Neural cell (in vitro differentiated cells): ENCODE measurements at regions not wholly inside any gene's neighbourhood (a gene's known extent, or its start where the extent isn't known, plus 50 kb on each side); places are given as distances from the start of the nearest gene placed in this dataset.

Experiments
- EP300 ChIP-seq: fragments of 450-650 bp; conservative IDR thresholded peaks from 2 replicates; pipeline ENCODE4 v1.6.1; 2014; ENCODE audit warnings: antibody characterized with exemption, mild to moderate bottlenecking, moderate library complexity; ENCODE audit not compliant: poor library complexity, severe bottlenecking
- EZH2 ChIP-seq: fragments of 200-600, 300-800 bp; shearing (Covaris generic), sonication (generic); IDR thresholded peaks from 2 replicates; pipeline ENCODE4 v1.6.1; 2014; ENCODE audit warnings: antibody characterized with exemption, low read length, borderline replicate concordance, mild to moderate bottlenecking; ENCODE audit not compliant: insufficient read depth, poor library complexity, severe bottlenecking
- POLR2AphosphoS5 ChIP-seq: IDR thresholded peaks from 2 replicates; pipeline ENCODE4 v1.6.1; 2012
- RAD21 ChIP-seq: fragments of 450-650 bp; conservative IDR thresholded peaks from 2 replicates; pipeline ENCODE4 v1.6.1; 2014; ENCODE audit warnings: antibody characterized with exemption, mild to moderate bottlenecking, moderate library complexity
- TAF1 ChIP-seq: IDR thresholded peaks from 2 replicates; pipeline ENCODE4 v1.6.1; 2012; ENCODE audit warnings: low read depth
- TF ChIP-seq, protein P1 (sequence below): fragments of 450-650 bp; IDR thresholded peaks from 2 replicates; pipeline ENCODE4 v1.5.1; 2014; ENCODE audit warnings: antibody characterized with exemption, mild to moderate bottlenecking, moderate library complexity; ENCODE audit not compliant: poor library complexity, severe bottlenecking
- TF ChIP-seq, protein P2 (sequence below): IDR thresholded peaks from 2 replicates; pipeline ENCODE4 v1.6.1; 2012; ENCODE audit warnings: borderline replicate concordance

DNA sequence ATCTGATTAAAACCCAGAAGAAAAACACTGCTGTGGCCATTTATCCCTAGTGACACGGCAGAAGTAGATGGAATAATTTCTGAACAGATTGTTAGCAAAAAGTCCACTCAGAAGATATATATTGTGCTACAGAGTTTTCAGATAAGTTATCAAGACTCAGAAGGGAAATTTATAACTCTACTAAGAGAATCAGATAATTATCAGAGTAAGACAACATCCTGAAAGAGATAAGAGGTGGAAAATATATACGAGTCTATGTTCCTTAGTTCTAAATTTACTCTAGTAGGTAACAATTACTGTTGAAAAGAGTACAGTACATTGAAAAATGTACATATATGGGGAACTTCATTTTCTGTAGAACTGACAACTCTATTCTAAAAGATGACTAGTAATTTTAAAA is 176.7 kb downstream of the GNAI1 start:
- TF ChIP-seq, protein P1, sequence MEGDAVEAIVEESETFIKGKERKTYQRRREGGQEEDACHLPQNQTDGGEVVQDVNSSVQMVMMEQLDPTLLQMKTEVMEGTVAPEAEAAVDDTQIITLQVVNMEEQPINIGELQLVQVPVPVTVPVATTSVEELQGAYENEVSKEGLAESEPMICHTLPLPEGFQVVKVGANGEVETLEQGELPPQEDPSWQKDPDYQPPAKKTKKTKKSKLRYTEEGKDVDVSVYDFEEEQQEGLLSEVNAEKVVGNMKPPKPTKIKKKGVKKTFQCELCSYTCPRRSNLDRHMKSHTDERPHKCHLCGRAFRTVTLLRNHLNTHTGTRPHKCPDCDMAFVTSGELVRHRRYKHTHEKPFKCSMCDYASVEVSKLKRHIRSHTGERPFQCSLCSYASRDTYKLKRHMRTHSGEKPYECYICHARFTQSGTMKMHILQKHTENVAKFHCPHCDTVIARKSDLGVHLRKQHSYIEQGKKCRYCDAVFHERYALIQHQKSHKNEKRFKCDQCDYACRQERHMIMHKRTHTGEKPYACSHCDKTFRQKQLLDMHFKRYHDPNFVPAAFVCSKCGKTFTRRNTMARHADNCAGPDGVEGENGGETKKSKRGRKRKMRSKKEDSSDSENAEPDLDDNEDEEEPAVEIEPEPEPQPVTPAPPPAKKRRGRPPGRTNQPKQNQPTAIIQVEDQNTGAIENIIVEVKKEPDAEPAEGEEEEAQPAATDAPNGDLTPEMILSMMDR: no peak
- TF ChIP-seq, protein P2, sequence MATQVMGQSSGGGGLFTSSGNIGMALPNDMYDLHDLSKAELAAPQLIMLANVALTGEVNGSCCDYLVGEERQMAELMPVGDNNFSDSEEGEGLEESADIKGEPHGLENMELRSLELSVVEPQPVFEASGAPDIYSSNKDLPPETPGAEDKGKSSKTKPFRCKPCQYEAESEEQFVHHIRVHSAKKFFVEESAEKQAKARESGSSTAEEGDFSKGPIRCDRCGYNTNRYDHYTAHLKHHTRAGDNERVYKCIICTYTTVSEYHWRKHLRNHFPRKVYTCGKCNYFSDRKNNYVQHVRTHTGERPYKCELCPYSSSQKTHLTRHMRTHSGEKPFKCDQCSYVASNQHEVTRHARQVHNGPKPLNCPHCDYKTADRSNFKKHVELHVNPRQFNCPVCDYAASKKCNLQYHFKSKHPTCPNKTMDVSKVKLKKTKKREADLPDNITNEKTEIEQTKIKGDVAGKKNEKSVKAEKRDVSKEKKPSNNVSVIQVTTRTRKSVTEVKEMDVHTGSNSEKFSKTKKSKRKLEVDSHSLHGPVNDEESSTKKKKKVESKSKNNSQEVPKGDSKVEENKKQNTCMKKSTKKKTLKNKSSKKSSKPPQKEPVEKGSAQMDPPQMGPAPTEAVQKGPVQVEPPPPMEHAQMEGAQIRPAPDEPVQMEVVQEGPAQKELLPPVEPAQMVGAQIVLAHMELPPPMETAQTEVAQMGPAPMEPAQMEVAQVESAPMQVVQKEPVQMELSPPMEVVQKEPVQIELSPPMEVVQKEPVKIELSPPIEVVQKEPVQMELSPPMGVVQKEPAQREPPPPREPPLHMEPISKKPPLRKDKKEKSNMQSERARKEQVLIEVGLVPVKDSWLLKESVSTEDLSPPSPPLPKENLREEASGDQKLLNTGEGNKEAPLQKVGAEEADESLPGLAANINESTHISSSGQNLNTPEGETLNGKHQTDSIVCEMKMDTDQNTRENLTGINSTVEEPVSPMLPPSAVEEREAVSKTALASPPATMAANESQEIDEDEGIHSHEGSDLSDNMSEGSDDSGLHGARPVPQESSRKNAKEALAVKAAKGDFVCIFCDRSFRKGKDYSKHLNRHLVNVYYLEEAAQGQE: no peak
- TF ChIP-seq TAF1 (no peak), EP300 (no peak), EZH2 (no peak), POLR2AphosphoS5 (no peak), RAD21 (no peak)
